ENCODE measurements at regions not wholly inside any gene's neighbourhood (a gene's known extent, or its start where the extent isn't known, plus 50 kb on each side); places are given as distances from the start of the nearest gene placed in this dataset.

DNA sequence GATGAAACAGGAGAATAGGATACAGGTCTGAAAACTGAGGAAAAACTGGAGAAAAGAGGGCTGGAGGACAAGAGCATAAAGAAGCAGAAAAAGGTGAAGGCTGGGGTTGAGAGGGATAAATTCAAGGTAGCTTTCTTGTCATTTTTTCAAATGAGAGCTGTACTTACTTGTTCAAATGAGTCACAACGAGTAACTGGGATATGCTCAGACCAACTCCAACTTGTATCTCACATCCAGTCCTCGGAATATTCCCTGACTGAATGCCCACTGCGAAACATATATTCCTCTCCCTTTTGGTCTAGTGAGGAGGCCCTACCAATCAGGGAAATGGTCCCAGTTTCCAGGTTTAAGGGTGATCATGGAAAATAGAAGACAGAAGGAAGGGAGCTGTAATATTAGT lies 343.4 kb downstream of the HHIPL2 start:
- TF ChIP-seq CTCF (IDR thresholded peaks at IDR 0.05; ENCODE audit: poor library complexity) (no peak), EZH2 (IDR thresholded peaks at IDR 0.05; ENCODE audit: borderline replicate concordance) (no peak)

Measured in hepatocyte (in vitro differentiated cells).